ENCODE measurements at regions not wholly inside any gene's neighbourhood (a gene's known extent, or its start where the extent isn't known, plus 50 kb on each side); places are given as distances from the start of the nearest gene placed in this dataset.

DNA sequence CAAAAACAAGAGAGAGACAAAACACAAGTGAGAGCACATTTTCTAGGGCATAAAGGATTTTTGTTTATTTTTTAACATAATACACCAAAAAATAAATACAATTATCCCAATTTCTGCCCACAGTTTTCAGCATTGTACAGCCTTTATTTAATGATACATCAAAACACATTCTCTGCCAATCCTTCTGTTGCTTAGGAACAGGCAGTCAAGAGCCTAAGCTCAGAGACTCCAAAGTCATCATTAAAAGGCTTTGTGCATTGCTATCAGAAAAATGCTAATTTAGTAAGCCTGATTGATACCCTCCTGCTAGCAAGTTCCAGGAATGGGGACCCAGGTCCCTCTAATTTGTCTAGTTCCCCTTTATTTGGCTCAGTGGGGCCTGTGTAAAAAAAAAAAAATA, 536.5 kb downstream of the RPS29 start:
- TF ChIP-seq CTCF (IDR thresholded peaks at IDR 0.05) (no peak), EZH2 (IDR thresholded peaks at IDR 0.05; ENCODE audit: borderline replicate concordance, insufficient read depth, low read depth, low read length, poor library complexity, severe bottlenecking) (no peak)
